ENCODE measurements at regions not wholly inside any gene's neighbourhood (a gene's known extent, or its start where the extent isn't known, plus 50 kb on each side); places are given as distances from the start of the nearest gene placed in this dataset.

DNA sequence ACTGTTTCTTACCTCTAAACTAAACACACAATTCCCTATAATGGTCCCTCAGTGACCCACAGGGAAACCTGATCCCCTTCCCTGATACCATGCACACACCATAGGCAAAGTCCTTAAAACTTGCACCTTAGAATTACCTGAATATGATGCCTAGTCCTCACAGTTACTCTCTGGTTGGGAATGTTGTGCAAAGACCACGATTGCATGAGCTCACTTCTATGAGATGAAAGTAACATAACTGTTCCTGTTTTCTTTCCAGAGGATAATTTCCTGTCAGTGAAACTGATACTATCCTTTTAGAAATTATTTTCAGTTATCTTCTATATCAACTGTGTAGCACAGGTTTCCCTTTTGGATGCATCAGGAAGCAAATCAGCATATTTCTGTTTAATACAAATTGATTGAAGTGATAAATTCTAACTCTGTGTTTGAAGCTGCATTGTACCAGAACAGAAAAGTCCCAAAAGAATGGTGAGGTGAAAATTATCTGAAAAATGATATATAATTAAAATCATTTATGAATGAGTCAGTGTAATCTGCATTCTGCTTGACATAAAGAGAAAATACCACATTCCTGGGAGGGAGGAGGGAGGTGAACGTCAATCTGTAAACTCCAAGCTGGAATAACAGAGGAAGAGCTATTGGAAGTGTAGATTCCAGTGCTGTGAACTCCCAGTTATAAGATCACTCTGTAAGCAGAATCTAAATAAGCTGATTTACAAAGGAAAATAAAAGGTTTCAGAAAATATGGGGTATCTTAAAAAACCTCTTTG, 51.2 kb upstream of the TNFAIP8 start:
- H3K9me3 ChIP-seq (ENCODE audit: control insufficient read depth in 2 of 3, insufficient read depth in 1 of 3, low read length in 3 of 3) = no peaks in the 10 kb centered on the region
- H3K4me3 ChIP-seq (ENCODE audit: low read length in 3 of 3) = no peak overlapping the region
- intact Hi-C loops (cut with DNase I) = no loop called here
- H3K27me3 ChIP-seq (ENCODE audit: control insufficient read depth, insufficient read depth, low read length) = no peaks in the 10 kb centered on the region
- H3K36me3 ChIP-seq (ENCODE audit: control insufficient read depth in 2 of 3, insufficient read depth in 3 of 3, low read length in 3 of 3) = no peaks in the 10 kb centered on the region
- no peak for DNase-seq
- TF ChIP-seq, protein P1, sequence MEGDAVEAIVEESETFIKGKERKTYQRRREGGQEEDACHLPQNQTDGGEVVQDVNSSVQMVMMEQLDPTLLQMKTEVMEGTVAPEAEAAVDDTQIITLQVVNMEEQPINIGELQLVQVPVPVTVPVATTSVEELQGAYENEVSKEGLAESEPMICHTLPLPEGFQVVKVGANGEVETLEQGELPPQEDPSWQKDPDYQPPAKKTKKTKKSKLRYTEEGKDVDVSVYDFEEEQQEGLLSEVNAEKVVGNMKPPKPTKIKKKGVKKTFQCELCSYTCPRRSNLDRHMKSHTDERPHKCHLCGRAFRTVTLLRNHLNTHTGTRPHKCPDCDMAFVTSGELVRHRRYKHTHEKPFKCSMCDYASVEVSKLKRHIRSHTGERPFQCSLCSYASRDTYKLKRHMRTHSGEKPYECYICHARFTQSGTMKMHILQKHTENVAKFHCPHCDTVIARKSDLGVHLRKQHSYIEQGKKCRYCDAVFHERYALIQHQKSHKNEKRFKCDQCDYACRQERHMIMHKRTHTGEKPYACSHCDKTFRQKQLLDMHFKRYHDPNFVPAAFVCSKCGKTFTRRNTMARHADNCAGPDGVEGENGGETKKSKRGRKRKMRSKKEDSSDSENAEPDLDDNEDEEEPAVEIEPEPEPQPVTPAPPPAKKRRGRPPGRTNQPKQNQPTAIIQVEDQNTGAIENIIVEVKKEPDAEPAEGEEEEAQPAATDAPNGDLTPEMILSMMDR (IDR thresholded peaks at IDR 0.05; ENCODE audit: borderline replicate concordance, extremely low read depth, insufficient read depth) = no peak
- no peak for FAIRE-seq
- peaks cover 4 to 10% (median 10%) of the 10 kb centered on the region in 3 donors for H3K4me1 ChIP-seq (ENCODE audit: control insufficient read depth in 2 of 3, insufficient read depth in 2 of 3, low read depth in 1 of 3, low read length in 3 of 3)
- no peak overlapping the region for H3K9ac ChIP-seq (ENCODE audit: low read length in 3 of 3)
- no peak overlapping the region for H3K27ac ChIP-seq (ENCODE audit: low read depth in 2 of 2, low read length in 2 of 2)

All from kidney (tissue), 13 donors.